H1 (cell line): ENCODE measurements at regions not wholly inside any gene's neighbourhood (a gene's known extent, or its start where the extent isn't known, plus 50 kb on each side); places are given as distances from the start of the nearest gene placed in this dataset.

Experiments used
- CTCF ChIA-PET: fragments of 300-600 bp; sonication (Branson Sonifier 250); formaldehyde crosslinking; loops from one replicate; lab custom pipeline; 2021; ENCODE audit not compliant: partially characterized antibody; lab: Charles Lee
- POLR2A ChIA-PET: fragments of 300-600 bp; sonication (Branson Sonifier 250); formaldehyde crosslinking; loops from one replicate; lab custom pipeline; 2021; ENCODE audit warnings: inconsistent platforms; ENCODE audit not compliant: partially characterized antibody; lab: Charles Lee
- DNase-seq, 2 experiments: peaks; one replicate each; pipeline versions ENCODE4 v3.0.0 to v3.0.0-alpha.2; 2010 to 2022; ENCODE audit warnings: low spot score in 2 of 2, low read depth in 1 of 2, mixed read lengths in 1 of 2
- FAIRE-seq: peaks from 2 replicates; lab custom pipeline; 2011; peaks lifted over from hg19 to GRCh38; lab: Jason Lieb, UNC
- H2AFZ ChIP-seq: 2 replicates; pipeline ENCODE4 v1.8.1; 2012; ENCODE audit warnings: low read length, inconsistent platforms
- H2AK5ac ChIP-seq: 2 replicates; pipeline ENCODE4 v1.6.1; 2013; ENCODE audit warnings: low read depth, low read length
- H2BK120ac ChIP-seq: replicated peaks from 2 replicates; pipeline ENCODE3; 2013; ENCODE audit warnings: low read depth, low read length, inconsistent platforms
- H2BK12ac ChIP-seq: 2 replicates; pipeline ENCODE4 v1.6.1; 2013; ENCODE audit warnings: low read depth, low read length
- H2BK15ac ChIP-seq: 2 replicates; pipeline ENCODE4 v1.6.1; 2013; ENCODE audit warnings: low read length
- H2BK20ac ChIP-seq: 2 replicates; pipeline ENCODE4 v1.6.1; 2013; ENCODE audit warnings: low read length
- H2BK5ac ChIP-seq: 2 replicates; pipeline ENCODE4 v1.6.1; 2013; ENCODE audit warnings: low read depth, low read length
- H3K14ac ChIP-seq: 2 replicates; pipeline ENCODE4 v1.6.1; 2013; ENCODE audit warnings: inconsistent platforms; ENCODE audit not compliant: insufficient read length
- H3K18ac ChIP-seq: 2 replicates; pipeline ENCODE4 v1.6.1; 2013; ENCODE audit warnings: low read length; ENCODE audit errors: extremely low read depth
- H3K23ac ChIP-seq: 2 replicates; pipeline ENCODE4 v1.6.1; 2013; ENCODE audit warnings: inconsistent platforms; ENCODE audit not compliant: insufficient read length
- H3K23me2 ChIP-seq: 2 replicates; pipeline ENCODE4 v1.6.1; 2013; ENCODE audit warnings: low read depth, low read length
- H3K27ac ChIP-seq: 2 replicates; pipeline ENCODE4 v1.6.1; 2011; ENCODE audit warnings: low read depth, low read length, inconsistent platforms
- H3K27me3 ChIP-seq, 4 experiments: replicated peaks in 1 of 4; 1 replicate in 1 of 4; 2 replicates in 3 of 4; pipeline versions ENCODE4 v1.6.1 to v1.8.1; 2011 to 2013; ENCODE audit warnings: low read length in 3 of 4, mild to moderate bottlenecking in 3 of 4, inconsistent platforms in 2 of 4, mixed read lengths in 2 of 4, moderate library complexity in 1 of 4; ENCODE audit not compliant: control insufficient read depth in 3 of 4, insufficient read depth in 3 of 4; ENCODE audit errors: extremely low read depth in 1 of 4
- H3K36me3 ChIP-seq, 4 experiments: 2 replicates each; pipeline versions ENCODE4 v1.6.1 to v1.8.1; 2011 to 2013; ENCODE audit warnings: mild to moderate bottlenecking in 4 of 4, low read length in 3 of 4, moderate library complexity in 2 of 4, control low read depth in 1 of 4, inconsistent platforms in 1 of 4; ENCODE audit not compliant: insufficient read depth in 4 of 4, control insufficient read depth in 2 of 4
- H3K4ac ChIP-seq: replicated peaks from 2 replicates; pipeline ENCODE3; 2013; ENCODE audit warnings: low read length, low read depth, mixed read lengths, inconsistent platforms; ENCODE audit not compliant: insufficient read length
- H3K4me1 ChIP-seq, 4 experiments: replicated peaks in 1 of 4; 1 replicate in 1 of 4; 2 replicates in 3 of 4; pipeline versions ENCODE4 v1.6.1 to v1.8.1; 2011 to 2013; ENCODE audit warnings: low read length in 3 of 4, inconsistent platforms in 2 of 4, mixed read lengths in 1 of 4; ENCODE audit not compliant: insufficient read depth in 4 of 4, control insufficient read depth in 3 of 4
- H3K4me2 ChIP-seq, 2 experiments: 2 replicates each; pipeline versions ENCODE4 v1.6.1 to v1.8.1; 2011 to 2013; ENCODE audit warnings: low read depth in 2 of 2, low read length in 2 of 2, control low read depth in 1 of 2, inconsistent platforms in 1 of 2, mild to moderate bottlenecking in 1 of 2; ENCODE audit not compliant: insufficient read depth in 1 of 2
- H3K4me3 ChIP-seq, 4 experiments: fragments of 200-600, 300-600 bp in 1 of 4; sonication (generic), shearing (Covaris generic), sonication (Bioruptor Twin) in 1 of 4; 2 replicates each; pipeline versions ENCODE4 v1.5.1 to v1.8.1; 2011 to 2016; ENCODE audit warnings: low read length in 4 of 4, low read depth in 3 of 4, control low read depth in 2 of 4, inconsistent platforms in 2 of 4, mild to moderate bottlenecking in 2 of 4, mixed read lengths in 1 of 4, moderate library complexity in 1 of 4; ENCODE audit not compliant: insufficient read depth in 2 of 4; ENCODE audit errors: extremely low read depth in 1 of 4
- H3K56ac ChIP-seq: replicated peaks from 2 replicates; pipeline ENCODE3; 2013; ENCODE audit warnings: low read depth, mild to moderate bottlenecking, mixed read lengths, low read length, inconsistent platforms; ENCODE audit not compliant: insufficient read length
- H3K79me1 ChIP-seq: 2 replicates; pipeline ENCODE4 v1.6.1; 2013; ENCODE audit warnings: low read depth, low read length, control low read depth
- H3K79me2 ChIP-seq, 2 experiments: 2 replicates each; pipeline versions ENCODE4 v1.6.1 to v1.8.1; 2012 to 2013; ENCODE audit warnings: low read length in 2 of 2, mild to moderate bottlenecking in 2 of 2, inconsistent platforms in 1 of 2; ENCODE audit not compliant: insufficient read depth in 2 of 2, control insufficient read depth in 1 of 2
- H3K9ac ChIP-seq, 4 experiments: replicated peaks in 1 of 4; 1 replicate in 1 of 4; 2 replicates in 3 of 4; pipeline versions ENCODE4 v1.6.1 to v1.8.1; 2011 to 2013; ENCODE audit warnings: low read depth in 3 of 4, low read length in 3 of 4, control low read depth in 2 of 4, mild to moderate bottlenecking in 2 of 4, moderate library complexity in 2 of 4, inconsistent platforms in 1 of 4; ENCODE audit errors: extremely low read depth in 1 of 4
- H3K9me3 ChIP-seq, 2 experiments: 2 replicates each; pipeline versions ENCODE4 v1.6.1 to v1.8.1; 2012 to 2013; ENCODE audit warnings: mild to moderate bottlenecking in 2 of 2, moderate library complexity in 2 of 2, control low read depth in 1 of 2, inconsistent platforms in 1 of 2, low read depth in 1 of 2, low read length in 1 of 2, mixed read lengths in 1 of 2; ENCODE audit not compliant: insufficient read depth in 2 of 2
- H4K20me1 ChIP-seq, 2 experiments: replicated peaks in 1 of 2; 2 replicates each; pipeline versions ENCODE3 to v1.8.1; 2011 to 2013; ENCODE audit warnings: inconsistent platforms in 2 of 2, low read length in 2 of 2, mild to moderate bottlenecking in 1 of 2; ENCODE audit not compliant: insufficient read depth in 2 of 2, control insufficient read depth in 1 of 2
- H4K5ac ChIP-seq: 2 replicates; pipeline ENCODE4 v1.6.1; 2013; ENCODE audit warnings: low read length, low read depth, mixed read lengths, inconsistent platforms; ENCODE audit not compliant: insufficient read length
- H4K8ac ChIP-seq: 2 replicates; pipeline ENCODE4 v1.8.0; 2013; ENCODE audit warnings: mild to moderate bottlenecking, moderate library complexity, low read length, inconsistent platforms; ENCODE audit not compliant: insufficient read depth; ENCODE audit errors: extremely low read depth
- H4K91ac ChIP-seq: replicated peaks from 2 replicates; pipeline ENCODE3; 2013; ENCODE audit warnings: low read length, mixed read lengths, inconsistent platforms; ENCODE audit not compliant: insufficient read length
- CTCF ChIP-seq, 3 experiments: IDR thresholded peaks; 1 replicate in 2 of 3; 2 replicates in 1 of 3; pipeline versions ENCODE4 v1.5.1 to v1.6.1; 2011; ENCODE audit warnings: low read length in 3 of 3, mild to moderate bottlenecking in 3 of 3, inconsistent platforms in 2 of 3, low read depth in 1 of 3, moderate library complexity in 1 of 3; ENCODE audit not compliant: insufficient read depth in 1 of 3; ENCODE audit errors: control extremely low read depth in 1 of 3
- GABPA ChIP-seq: IDR thresholded peaks from 2 replicates; pipeline ENCODE4 v1.6.1; 2011; ENCODE audit warnings: mild to moderate bottlenecking, low read length, moderate library complexity, borderline replicate concordance; ENCODE audit not compliant: insufficient read depth
- HDAC2 ChIP-seq, 2 experiments: fragments of 300-600 bp in 1 of 2; sonication (generic) in 1 of 2; IDR thresholded peaks; 2 replicates each; pipeline ENCODE4 v1.6.1; 2011 to 2012; ENCODE audit warnings: low read depth in 2 of 2, low read length in 2 of 2, mild to moderate bottlenecking in 2 of 2, moderate library complexity in 2 of 2, borderline replicate concordance in 1 of 2, inconsistent platforms in 1 of 2
- RAD21 ChIP-seq, 2 experiments: IDR thresholded peaks in 1 of 2; conservative IDR thresholded peaks in 1 of 2; 2 replicates each; pipeline ENCODE4 v1.6.1; 2011; ENCODE audit warnings: low read depth in 2 of 2, low read length in 2 of 2, improper control_type of control experiment in 1 of 2, inconsistent platforms in 1 of 2, mild to moderate bottlenecking in 1 of 2, moderate library complexity in 1 of 2
- RNF2 ChIP-seq: fragments of 200-900, 300-1000 bp; sonication (generic); IDR thresholded peaks from 2 replicates; pipeline ENCODE4 v1.7.1; 2016; ENCODE audit warnings: borderline replicate concordance, low read depth, mild to moderate bottlenecking, antibody characterized with exemption, low read length; ENCODE audit not compliant: poor library complexity, severe bottlenecking; ENCODE audit errors: missing control alignments
- WGBS, 2 experiments: shearing (Covaris generic) in 1 of 2; methylation state at CpG; one replicate each; pipeline versions ENCODE4 v1.1.6 to v1.1.7; 2013 to 2015; ENCODE audit warnings: low lambda C conversion rate in 2 of 2, mixed read lengths in 2 of 2, inconsistent platforms in 1 of 2, low coverage in 1 of 2, missing lambda C conversion rate in 1 of 2; ENCODE audit not compliant: insufficient replicate concordance in 2 of 2, insufficient coverage in 1 of 2, insufficient read length in 1 of 2; ENCODE audit errors: extremely low coverage in 1 of 2, missing lambda C conversion rate in 1 of 2; 5-methylcytosine and 5-hydroxymethylcytosine counted together

- POLR2A ChIA-PET = interaction anchor here (0.7 to 1.0 kb wide), 2 partner anchors 21 to 22 kb away, joined by 3 read pairs; no protein-coding TSS in a partner anchor
- Histone ChIP-seq H3K18ac (no peak overlapping the region), H3K9me3 (no peaks in the 10 kb centered on the region), H2BK120ac (no peak overlapping the region), H2BK5ac (no peak overlapping the region), H4K91ac (no peak overlapping the region), H2BK15ac (no peak overlapping the region), H3K36me3 (no peaks in the 10 kb centered on the region), H2BK20ac (no peak overlapping the region), H3K4me3 (no peak overlapping the region), H3K79me2 (no peaks in the 10 kb centered on the region), H3K4ac (no peak overlapping the region), H4K5ac (no peak overlapping the region), H3K9ac (no peak overlapping the region), H2AK5ac (no peak overlapping the region), H3K4me1 (0 out of 7 replicates have a peak, but pooled peaks cover 0 to 4% (median 0%) of the 10 kb centered on the region in 4 experiments), H3K4me2 (no peak overlapping the region), H3K27ac (no peak overlapping the region), H3K27me3 (no peaks in the 10 kb centered on the region), H4K8ac (no peak overlapping the region; the same call in 1 of the 2 replicates), H3K23ac (no peak overlapping the region), H2BK12ac (no peak overlapping the region), H3K56ac (no peak overlapping the region), H3K14ac (no peak overlapping the region), H4K20me1 (no peaks in the 10 kb centered on the region), H3K79me1 (no peaks in the 10 kb centered on the region), H2AFZ (no peak overlapping the region), H3K23me2 (no peaks in the 10 kb centered on the region)
- TF ChIP-seq RAD21 (IDR thresholded peaks at IDR 0.05 in 1 of 2, conservative IDR thresholded peaks at IDR 0.05 in 1 of 2; ENCODE audit: low read depth in 2 of 2, low read length in 2 of 2) (peak; percentile 59 to 75), HDAC2 (IDR thresholded peaks at IDR 0.05; ENCODE audit: borderline replicate concordance in 1 of 2, low read depth in 2 of 2, low read length in 2 of 2) (no peak), CTCF (IDR thresholded peaks at IDR 0.05; ENCODE audit: control extremely low read depth in 1 of 3, insufficient read depth in 1 of 3, low read depth in 1 of 3, low read length in 3 of 3) (peak; percentile 73 to 81 (median 78)), GABPA (peak; percentile 54; the same call in 1 of the 2 replicates), RNF2 (no peak)
- FAIRE-seq (no peak), DNase-seq (peak in 1 of 2 experiments; percentile 85)
- 77% methylated on average over 12 of the region's 12 CpGs; no CpG with 5 or more reads in 1 of the 2 experiments for WGBS, 2 experiments
- CTCF ChIA-PET = interaction anchor here (0.6 to 4.8 kb wide), 55 partner anchors 8 to 927 kb away, joined by 3 to 43 read pairs (median 5); no protein-coding TSS in a partner anchor
These were observed 86.5 kb upstream of the PRR20G start for GRCh38 chr3:127374086-127375010.
